ENCODE measurements at regions not wholly inside any gene's neighbourhood (a gene's known extent, or its start where the extent isn't known, plus 50 kb on each side); places are given as distances from the start of the nearest gene placed in this dataset.

DNA sequence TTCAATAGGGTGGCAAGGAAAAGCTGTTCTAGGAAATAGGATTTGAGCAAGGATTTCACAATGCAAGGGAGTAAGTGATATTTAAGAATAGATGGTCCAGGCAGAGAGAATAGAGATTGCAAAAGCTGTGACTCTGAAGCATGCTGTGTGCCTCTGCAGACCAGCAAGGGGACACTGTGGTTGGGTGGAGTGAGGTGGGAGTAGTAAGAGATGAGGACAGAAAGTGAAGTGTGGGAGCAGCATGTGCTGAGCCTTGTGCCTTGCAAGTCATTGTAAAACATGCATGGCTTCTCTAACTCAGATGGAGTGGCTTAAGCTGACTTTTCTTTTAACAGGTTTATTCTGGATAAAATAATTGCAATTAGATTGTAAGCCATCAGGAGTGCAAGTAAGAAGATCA, 442.4 kb downstream of the CCSER2 start:
- DNase-seq (ENCODE audit: extremely low read depth in 1 of 2, low read depth in 1 of 2) = no peak

DNA sequence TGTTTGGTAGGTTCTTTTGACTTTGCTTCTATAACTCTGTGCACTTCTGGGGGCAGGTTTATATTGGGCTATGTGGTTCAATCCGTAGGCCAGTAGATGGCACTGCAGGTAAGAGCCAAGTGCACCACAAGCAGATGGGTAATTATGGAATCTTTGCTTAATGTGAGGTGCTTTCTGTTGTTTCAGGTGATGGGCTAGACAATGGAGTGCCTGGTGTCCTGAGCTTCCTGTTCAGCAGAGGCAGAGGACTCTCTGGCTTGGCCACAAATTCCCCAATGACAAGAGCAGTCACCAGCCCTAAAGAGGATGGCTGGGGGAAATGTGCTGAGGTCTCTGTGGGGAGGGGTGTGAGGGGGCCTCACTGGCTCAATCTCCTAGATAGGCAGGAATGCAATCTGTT, 455.0 kb downstream of the CCSER2 start:
- no peak for DNase-seq (ENCODE audit: extremely low read depth in 1 of 2, low read depth in 1 of 2)

DNA sequence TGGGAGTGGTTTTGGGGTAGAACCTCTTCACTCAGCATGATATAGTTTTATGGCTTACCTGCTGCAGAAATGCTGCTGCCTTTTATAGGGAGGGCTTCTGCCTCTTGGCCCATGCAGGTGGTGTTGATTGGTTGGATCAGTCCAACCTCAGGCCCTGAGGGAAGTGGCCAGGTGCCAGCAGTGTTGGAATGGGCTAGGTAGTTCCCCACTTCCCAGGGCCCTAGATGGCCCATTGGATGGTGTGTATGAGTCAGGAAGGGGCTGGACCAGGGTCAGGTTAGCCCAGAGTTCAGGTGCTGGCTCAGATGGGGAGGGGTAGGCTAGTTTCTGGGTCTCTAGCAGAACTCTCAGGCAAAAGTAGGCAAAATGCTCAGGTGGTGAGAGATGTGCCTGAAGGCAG, 455.5 kb downstream of the CCSER2 start:
- no peak for DNase-seq (ENCODE audit: extremely low read depth in 1 of 2, low read depth in 1 of 2)

DNA sequence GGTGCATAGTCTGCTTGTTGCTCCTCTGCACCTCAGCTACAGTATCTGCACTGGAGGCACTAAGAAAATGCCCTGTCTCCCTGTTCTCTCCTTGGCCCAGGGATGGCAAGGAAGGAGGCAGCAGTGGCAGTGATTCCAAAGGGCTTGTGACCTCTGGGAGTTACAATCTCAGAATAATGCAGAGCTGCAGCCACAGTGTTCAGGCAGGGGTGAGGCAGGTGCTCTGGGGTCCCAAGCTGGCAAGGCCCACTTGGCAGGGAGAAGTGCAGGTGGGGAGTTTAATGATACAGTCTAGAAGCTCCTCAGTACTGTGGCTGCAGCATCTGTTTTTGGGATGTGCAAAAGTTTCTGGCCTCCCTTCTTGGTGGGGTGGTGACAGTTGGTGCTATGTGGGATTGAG, 456.4 kb downstream of the CCSER2 start:
- DNase-seq (ENCODE audit: extremely low read depth in 1 of 2, low read depth in 1 of 2) = no peak

DNA sequence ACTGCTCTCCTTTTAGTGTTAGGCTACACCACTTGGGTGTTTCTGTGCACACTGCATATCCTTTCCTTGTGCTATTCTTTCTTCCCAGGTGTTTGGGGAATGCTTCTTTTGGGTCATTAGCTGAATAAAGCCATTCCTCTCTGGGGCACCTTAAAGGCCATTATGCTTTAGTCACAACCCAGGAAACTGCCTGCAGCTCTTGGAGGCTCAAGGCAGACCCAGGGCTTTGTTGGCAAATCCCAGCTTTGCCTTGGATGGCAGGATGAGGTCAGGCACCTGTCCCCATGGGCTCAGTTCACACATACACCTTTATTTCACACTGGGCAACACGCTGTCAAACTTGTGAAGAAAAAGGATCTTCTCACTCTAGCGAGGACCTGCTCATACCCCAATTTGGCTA, 460.6 kb downstream of the CCSER2 start:
- DNase-seq (ENCODE audit: extremely low read depth in 1 of 2, low read depth in 1 of 2) = no peak

DNA sequence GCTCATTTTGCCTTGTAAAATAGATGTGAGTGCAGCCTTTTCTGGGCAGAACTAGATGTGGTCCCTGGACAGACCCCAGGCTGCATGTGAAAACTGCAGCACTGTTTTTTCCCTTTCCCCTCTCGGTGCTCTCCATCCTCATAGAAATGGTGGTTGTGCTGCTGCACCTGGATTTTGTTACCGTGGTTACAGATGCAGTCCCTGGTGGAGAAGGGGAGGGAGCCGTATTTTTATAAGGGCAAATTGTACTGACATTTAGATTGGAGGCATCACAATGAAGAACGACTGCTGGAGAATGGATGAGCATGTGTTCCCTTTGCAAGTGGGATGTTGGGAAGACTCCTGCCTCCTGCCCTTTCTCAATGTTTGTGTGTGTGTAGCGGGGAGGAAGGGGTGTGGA, 469.9 kb downstream of the CCSER2 start:
- DNase-seq (ENCODE audit: extremely low read depth in 1 of 2, low read depth in 1 of 2) = no peak

DNA sequence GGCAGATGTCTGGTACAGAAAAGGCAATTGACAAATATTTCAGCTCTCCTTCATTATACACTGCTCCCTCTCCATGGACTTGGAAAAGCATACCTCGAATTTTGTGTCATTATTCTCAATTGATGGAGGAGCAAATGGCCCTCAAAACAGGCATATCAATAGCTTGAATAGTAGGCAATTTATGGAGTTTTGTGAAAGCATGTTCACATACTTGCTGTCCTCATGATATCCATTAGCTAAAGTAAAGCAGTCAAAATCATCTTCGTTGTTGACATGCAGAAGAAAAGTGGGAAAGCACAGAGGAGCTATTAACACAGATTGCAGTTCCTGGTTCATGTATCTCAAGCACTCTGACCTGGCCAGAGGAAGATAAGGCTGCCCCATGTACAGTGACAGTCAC, 472.8 kb downstream of the CCSER2 start:
- DNase-seq (ENCODE audit: extremely low read depth in 1 of 2, low read depth in 1 of 2) = no peak

DNA sequence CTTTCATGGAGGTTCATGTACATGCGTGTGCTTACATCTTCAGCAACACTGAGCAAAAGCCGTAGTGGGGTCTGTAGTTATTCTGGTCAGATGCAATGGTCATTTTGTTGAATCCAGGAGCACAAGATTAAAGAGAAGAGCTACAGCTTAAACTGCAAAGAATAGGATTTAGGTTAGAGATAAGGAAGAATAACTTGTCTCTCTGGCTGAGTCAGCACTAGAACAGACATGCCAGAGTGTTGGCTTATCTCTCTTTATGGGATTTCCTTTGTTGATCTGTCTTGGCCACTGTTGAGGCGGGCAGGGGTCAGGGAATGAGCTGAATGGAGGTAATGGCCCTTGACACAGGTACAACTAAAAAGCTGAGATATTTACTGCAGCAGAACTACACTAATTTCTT, 473.5 kb downstream of the CCSER2 start:
- no peak for DNase-seq (ENCODE audit: extremely low read depth in 1 of 2, low read depth in 1 of 2)

DNA sequence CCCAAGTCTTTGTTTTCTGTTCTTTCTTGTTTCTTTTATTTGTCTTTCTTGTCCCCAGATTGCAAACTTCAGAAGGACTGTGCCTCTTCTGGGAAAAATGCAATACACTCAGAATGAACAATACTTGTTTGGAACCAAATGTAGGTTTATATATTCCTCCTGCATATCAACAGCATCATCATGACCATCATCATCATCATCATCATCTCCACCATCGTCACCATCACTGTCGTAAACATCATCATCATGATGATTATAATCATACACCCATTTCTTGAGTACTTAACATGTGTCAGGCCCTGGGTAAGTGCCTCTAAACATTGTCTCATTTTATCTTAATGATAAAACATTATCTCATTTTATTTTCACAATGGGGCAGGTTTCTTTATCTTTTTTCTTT, 476.8 kb downstream of the CCSER2 start:
- no peak for DNase-seq (ENCODE audit: extremely low read depth in 1 of 2, low read depth in 1 of 2)

DNA sequence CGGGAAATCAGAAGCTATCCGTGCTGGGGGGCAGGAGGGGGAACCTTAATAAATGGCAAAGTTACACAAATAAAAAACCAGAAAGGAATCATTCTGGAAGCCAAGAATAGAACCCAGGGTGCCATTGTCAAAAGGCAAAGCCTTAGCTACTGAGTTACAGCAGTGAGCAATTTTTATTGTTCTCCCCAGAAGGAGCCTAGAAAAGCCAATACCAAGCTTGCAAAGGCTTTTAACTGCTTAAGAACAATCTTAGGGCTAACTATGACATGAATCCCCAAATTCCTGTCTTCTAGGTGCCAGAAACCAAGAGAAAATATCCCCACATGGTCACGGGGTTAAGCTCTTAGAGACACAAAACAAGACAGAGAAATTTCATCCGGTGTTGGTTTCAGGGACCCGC, 482.7 kb downstream of the CCSER2 start:
- DNase-seq (ENCODE audit: extremely low read depth in 1 of 2, low read depth in 1 of 2) = no peak

DNA sequence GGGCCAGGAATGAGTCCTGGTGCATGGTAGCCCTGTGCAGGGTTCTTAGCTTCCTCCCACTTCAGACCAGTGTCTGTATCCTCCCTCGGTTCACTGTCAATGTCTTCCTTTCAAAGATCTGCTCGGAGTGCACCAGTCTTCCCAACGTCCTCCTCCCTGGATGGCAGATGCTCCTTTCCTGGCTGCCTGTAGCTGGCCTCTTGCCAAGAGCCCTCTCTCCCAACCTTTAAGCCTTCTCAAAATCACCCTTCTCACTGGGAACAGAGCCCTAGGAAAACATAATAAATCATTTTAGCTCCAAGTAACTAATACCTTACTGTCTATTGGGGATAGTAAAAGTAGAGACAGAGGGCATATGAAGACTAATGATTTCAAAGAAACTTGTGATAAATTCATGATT, 490.6 kb downstream of the CCSER2 start:
- DNase-seq (ENCODE audit: extremely low read depth in 1 of 2, low read depth in 1 of 2) = no peak

DNA sequence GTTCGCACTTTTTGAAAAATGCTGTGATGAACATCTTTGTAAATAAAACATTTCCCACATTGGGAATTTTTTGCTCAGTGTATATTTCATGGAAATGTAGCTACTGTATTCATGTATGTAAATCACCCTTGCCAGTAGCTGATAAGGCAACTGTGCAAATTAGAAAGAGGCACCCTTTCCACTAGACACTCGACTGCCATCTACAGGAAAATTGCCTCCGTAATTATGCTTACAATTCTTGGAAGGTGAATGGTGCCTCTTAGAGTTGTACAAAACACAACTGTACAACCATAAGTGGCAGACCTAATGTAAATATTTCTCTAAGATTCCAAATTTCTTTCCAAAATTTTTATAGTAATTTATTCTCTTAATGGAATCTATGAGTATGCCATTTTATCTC, 491.7 kb downstream of the CCSER2 start:
- no peak for DNase-seq (ENCODE audit: extremely low read depth in 1 of 2, low read depth in 1 of 2)

DNA sequence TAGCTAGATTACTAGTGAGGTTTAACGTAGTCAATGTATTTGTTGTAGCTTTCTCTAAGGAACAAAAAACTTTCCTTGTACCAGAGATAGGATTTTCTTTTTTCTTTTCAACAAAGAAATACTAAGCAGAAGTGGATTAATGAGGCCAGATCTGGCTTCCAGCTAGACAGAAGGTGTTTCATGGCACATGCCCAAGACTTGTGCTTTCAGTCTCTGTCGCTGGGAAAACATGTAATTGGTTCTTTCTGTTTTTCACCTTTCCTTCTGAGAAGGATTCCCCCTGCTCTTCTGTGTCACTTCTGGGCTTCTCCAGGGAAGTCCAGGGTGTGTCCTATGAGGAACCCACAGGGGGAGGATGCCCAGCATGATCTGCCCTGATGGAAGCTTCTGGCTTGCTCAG, 492.2 kb downstream of the CCSER2 start:
- DNase-seq (ENCODE audit: extremely low read depth in 1 of 2, low read depth in 1 of 2) = no peak

DNA sequence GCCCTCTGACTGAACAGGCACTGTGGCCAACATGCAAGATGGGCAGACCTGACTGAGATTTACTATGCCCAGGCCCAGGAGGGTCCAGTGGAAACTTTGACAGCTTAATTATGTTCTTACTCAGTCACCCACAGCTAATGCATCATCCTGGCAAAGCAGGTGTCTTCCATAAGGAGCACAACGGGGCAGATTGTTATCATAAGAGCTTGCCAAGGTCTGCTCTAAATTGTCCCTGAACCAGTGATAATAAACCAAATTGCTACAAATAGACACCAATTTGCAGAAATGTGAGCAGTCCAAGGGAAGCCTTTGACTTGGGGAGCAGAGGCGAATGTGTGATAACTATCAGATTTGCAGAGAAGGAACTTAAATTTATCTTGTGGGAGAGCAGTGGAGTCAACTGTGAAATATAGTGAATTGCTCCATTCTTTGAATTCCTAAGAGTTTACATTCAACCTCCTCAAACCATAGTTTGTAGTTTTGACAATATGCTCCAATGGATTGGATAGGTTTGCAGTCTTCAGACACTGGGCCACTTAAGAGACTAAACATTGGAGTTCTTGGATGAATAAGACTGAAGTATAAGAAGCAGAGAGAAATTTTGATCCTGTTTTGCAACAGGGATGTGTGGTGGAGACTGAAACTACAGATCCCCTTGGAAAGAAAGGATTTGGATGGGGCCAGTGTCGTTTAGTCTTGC, 494.7 kb downstream of the CCSER2 start:
- no peak for DNase-seq (ENCODE audit: extremely low read depth in 1 of 2, low read depth in 1 of 2)

DNA sequence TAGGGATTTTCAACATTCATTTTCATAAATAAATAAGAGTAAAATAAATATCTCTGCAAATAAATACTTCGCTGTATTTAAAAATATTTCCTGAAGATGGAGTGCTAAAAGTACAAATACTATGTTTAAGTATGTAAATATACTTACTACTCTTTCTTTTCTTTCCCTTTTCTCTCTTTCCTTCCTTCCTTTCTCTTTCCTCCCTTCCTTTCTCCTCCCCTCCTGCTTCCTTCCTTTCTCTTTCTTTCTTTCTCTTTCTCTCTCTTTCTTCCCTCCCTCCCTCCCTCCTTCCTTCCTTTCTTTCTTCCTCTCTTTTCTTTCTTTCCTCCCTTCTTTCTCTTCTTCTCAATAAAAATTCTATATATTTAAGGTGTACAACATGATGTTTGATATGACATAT, 496.1 kb downstream of the CCSER2 start:
- no peak for DNase-seq (ENCODE audit: extremely low read depth in 1 of 2, low read depth in 1 of 2)

DNA sequence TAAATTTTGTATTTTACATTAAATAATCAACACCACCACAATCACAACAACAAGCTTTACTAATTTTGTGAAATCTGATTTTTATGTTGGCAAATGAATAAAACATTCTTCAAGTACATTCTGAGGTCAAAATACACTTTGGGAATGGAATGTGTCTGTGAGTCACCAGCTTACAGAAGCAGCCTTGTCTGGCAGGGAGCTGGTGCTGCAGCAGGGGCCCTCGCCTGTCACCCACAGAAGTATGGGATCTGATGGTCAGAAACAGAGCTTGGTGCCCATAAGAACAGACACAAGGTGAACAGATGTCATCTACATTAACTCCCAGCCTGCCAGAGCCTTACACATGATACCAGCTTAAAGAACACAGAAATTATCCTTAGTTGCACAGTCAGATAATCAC, 496.9 kb downstream of the CCSER2 start:
- DNase-seq (ENCODE audit: extremely low read depth in 1 of 2, low read depth in 1 of 2) = no peak

DNA sequence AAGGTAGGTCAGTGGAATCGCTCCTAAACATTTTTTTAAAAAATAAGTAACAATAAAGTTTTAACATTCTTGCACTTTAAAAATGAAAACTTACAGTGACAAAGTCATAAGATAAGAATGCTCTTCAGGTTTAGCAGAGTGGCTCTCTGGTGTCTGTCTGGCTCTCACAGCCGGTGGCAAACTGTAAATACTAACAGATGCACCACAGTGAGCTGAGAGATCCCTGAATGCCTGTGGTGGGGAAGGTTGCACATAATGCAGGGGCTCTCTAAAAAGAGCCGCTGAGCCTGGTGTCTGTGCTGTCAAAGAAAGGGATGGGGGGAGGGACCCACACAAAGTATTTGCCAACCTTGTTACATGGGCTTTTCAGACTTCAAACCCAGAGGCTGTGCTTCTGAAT, 498.3 kb downstream of the CCSER2 start:
- DNase-seq (ENCODE audit: extremely low read depth in 1 of 2, low read depth in 1 of 2) = no peak

DNA sequence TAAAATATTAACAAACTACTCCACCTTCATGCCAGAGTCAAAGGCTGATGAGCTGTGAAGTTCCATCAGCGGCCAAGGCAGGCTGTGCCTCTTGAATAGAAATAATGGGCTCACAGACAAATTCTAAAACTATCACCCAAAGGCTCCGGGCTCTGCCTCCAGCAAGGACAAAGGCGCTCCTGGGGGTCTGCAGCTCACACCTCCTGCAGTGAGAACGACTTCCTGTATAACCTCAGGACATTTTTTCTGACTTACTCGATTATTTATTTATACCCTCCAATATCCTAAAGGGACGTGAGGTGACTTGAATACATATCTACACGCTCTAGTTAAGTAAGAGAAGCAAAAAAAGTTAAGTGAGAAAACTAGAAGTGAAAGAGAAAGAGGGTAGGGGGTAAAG, 500.7 kb downstream of the CCSER2 start:
- DNase-seq (ENCODE audit: extremely low read depth in 1 of 2, low read depth in 1 of 2) = no peak

DNA sequence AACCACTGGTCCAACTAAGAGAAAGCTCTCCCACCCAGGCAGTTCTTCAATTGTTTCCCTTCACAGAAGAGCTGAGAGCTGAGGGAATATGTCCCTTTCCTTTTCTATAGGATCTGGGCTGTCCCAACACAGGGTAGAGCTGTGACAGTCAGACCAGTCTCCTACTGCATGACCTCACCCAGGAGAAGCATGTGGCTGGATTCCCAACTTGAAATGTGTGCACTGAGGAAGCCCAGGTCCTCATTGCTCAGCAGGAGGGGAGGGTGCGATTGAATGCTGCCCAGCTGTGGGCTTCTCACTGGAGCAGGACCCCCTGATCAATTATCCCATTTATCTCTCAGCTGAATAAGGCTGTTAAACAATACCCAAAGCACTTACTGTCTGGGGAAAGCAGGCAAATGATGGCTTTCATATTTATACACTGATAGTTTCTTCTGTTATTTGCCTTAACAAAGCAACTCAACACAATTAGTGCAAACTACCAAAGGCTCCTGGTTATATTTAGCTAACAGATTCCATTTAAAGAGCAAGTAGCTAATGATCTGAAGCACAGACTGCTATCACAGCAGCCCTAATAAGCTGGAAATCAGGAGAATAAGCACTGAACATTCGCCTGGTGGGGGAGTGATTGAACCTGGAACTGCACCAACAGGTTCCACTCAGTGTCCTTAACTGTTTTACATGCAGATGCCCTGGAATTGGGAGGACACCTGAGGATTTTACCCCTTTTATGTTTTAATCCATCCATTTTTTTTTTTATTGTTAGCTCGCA, 508.8 kb downstream of the CCSER2 start:
- no peak for DNase-seq (ENCODE audit: extremely low read depth in 1 of 2, low read depth in 1 of 2)

DNA sequence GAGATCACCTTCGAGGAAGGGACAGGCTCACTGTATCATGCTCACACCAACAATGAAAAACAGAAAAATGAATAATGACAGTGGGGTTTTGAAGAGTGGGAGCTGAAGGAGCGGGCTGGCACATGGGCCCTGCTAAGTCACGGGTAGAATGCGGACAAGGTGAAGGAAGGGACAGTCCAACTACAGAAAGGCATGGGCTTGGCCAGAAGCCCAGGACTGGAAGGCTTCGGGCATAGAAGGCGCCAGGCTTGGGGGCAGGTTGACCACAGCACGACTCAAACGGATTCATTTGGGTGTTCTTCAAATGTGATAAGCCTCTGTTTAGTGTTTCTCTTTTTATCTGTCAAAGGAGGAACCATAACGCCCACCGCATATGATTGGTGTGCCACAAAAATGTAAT, 509.5 kb downstream of the CCSER2 start:
- DNase-seq (ENCODE audit: extremely low read depth in 1 of 2, low read depth in 1 of 2) = no peak

DNA sequence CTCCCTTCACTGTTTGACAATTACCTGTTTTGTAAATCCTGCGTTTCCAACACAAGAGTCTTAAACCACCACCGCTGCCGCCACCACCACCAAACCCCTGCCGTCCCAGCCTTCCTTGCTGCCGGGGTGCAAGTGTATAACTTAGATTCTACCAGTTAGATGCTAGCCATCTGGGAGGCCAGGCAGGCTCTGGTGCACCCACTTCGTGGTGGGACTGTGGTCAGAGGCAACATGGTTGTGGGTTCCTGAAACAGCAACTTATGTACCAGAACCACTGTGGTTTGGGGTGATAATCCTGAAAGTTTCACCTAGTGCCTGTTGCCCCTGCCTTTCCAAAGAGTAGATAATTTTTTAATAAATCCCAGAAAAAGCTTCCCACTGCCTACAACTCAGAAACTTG, 510.5 kb downstream of the CCSER2 start:
- DNase-seq (ENCODE audit: extremely low read depth in 1 of 2, low read depth in 1 of 2) = no peak

DNA sequence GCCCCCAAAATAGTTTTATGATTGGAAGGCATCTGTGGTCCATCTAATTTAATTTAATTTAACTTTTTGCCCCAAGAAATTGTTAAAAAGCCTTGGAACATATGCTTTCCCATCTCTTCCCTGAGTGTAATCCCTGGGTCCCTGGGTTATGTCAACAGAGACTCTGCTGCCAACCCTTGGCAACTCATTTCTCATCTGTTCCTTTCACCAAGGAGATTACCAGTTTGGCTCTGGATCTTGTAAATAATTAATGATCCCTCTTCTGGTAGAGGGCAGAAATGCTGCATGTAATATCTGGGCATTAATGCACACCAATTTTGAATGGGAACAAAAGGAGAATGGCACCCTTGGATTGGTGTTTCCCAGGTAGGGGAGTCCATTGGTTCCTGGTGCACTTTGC, 514.2 kb downstream of the CCSER2 start:
- no peak for DNase-seq (ENCODE audit: extremely low read depth in 1 of 2, low read depth in 1 of 2)

DNA sequence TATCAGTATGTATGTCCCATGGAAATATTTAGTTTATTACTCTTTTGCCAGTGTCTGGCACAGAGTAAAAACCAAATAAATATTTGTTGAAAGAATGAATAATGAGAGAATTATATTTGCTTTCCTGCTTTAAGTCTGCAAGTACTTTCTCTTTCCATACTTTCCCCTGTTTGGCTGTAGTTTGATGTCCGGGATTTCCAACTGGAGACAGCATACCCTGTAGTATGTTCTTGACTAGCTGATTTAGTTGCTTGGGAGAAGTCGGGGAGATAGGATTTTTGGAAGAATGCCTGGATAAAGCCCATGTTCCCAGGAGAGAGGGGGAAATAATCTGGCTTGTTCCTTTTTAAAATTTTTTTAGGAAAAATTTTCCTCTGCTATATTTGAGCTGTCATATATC, 516.1 kb downstream of the CCSER2 start:
- no peak for DNase-seq (ENCODE audit: extremely low read depth in 1 of 2, low read depth in 1 of 2)

Data from stimulated activated CD8-positive, alpha-beta memory T cell treated with anti-CD3 and anti-CD28 coated beads, Interleukin-7, amount 100 ng/mL, for 48 hours (primary cell).